Gastrocnemius medialis (tissue), 4 donors: ENCODE measurements at regions not wholly inside any gene's neighbourhood (a gene's known extent, or its start where the extent isn't known, plus 50 kb on each side); places are given as distances from the start of the nearest gene placed in this dataset.

Experiments
- CTCF ChIP-seq, 5 experiments: fragments of 450-650 bp in 3 of 5; fragments of 200-600 bp in 2 of 5; sonication (generic) in 2 of 5; IDR thresholded peaks in 4 of 5; conservative IDR thresholded peaks in 1 of 5; 1 replicate in 4 of 5; 2 replicates in 1 of 5; pipeline ENCODE4 v1.5.1; 2016 to 2019; ENCODE audit warnings: antibody characterized with exemption in 5 of 5, mild to moderate bottlenecking in 3 of 5, moderate library complexity in 3 of 5
- POLR2A ChIP-seq, 2 donors: fragments of 450-650 bp; IDR thresholded peaks; one replicate each; pipeline ENCODE4 v1.6.1; 2017; ENCODE audit warnings: antibody characterized with exemption in 2 of 2, mild to moderate bottlenecking in 2 of 2, moderate library complexity in 2 of 2

- TF ChIP-seq CTCF (IDR thresholded peaks at IDR 0.05 in 4 of 5, conservative IDR thresholded peaks at IDR 0.05 in 1 of 5): no peak
- TF ChIP-seq POLR2A (IDR thresholded peaks at IDR 0.05): no peak
Observed at GRCh38 chr1:55617288-55617982, 402.3 kb upstream of the USP24 start.
